Muscle layer of colon (tissue), 2 donors: ENCODE measurements at regions not wholly inside any gene's neighbourhood (a gene's known extent, or its start where the extent isn't known, plus 50 kb on each side); places are given as distances from the start of the nearest gene placed in this dataset.
"Not testable (repeated sequence)": the region's sequence is repeated elsewhere in the genome, so short reads cannot be mapped to it uniquely, and the experiment has no call there.

Experiments used
- H3K27ac ChIP-seq: one replicate; pipeline ENCODE4 v1.7.0; 2013; ENCODE audit warnings: low read depth, mild to moderate bottlenecking, low read length, moderate library complexity
- H3K27me3 ChIP-seq, 2 donors: one replicate each; pipeline ENCODE4 v1.7.0; 2013; ENCODE audit warnings: low read length in 2 of 2, mild to moderate bottlenecking in 2 of 2; ENCODE audit not compliant: insufficient read depth in 2 of 2, control insufficient read depth in 1 of 2
- H3K36me3 ChIP-seq: one replicate; pipeline ENCODE4 v1.7.0; 2013; ENCODE audit warnings: mild to moderate bottlenecking, low read length; ENCODE audit not compliant: insufficient read depth
- H3K4me1 ChIP-seq: one replicate; pipeline ENCODE4 v1.7.0; 2013; ENCODE audit warnings: mild to moderate bottlenecking, low read length; ENCODE audit not compliant: insufficient read depth
- H3K4me3 ChIP-seq, 2 donors: one replicate each; pipeline ENCODE4 v1.7.0; 2013; ENCODE audit warnings: low read length in 2 of 2, low read depth in 1 of 2, mild to moderate bottlenecking in 1 of 2, moderate library complexity in 1 of 2
- H3K9ac ChIP-seq: one replicate; pipeline ENCODE4 v1.7.0; 2013; ENCODE audit warnings: low read length
- H3K9me3 ChIP-seq: one replicate; pipeline ENCODE4 v1.7.0; 2013; ENCODE audit warnings: mild to moderate bottlenecking, low read length
- donor health status: abdominal sarcoma.
- donor health status: Adenocarcinoma of cecum.

DNA sequence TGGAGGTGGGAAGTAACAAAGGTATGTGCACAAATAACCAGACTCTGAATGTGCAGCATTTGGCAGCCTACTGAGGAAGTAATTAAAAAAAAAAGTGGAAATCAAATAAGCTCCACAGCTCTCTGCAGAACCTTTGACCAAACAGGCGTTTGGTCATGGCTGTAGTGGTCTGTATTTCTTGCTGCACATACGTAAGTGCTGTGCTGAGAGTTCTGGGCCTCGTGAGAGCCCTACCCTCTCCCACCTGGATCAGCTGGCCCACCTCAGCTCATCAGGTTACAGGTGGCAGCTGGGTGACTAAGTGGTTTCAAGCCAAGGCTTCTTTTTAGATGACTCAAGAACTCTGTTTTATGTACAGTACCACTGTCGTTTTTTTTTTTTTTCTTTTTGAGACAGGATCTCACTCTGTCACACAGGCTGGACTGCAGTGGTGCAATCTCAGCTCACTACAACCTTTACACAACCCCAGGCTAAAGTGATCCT is 178.2 kb upstream of the KLF6 start:
- Histone ChIP-seq H3K4me3 (no peak overlapping the region), H3K4me1 (no peaks in the 10 kb centered on the region), H3K9me3 (no peaks in the 10 kb centered on the region), H3K9ac (no peak overlapping the region), H3K27ac (no peak overlapping the region), H3K36me3 (no peaks in the 10 kb centered on the region), H3K27me3 (no peaks in the 10 kb centered on the region)

DNA sequence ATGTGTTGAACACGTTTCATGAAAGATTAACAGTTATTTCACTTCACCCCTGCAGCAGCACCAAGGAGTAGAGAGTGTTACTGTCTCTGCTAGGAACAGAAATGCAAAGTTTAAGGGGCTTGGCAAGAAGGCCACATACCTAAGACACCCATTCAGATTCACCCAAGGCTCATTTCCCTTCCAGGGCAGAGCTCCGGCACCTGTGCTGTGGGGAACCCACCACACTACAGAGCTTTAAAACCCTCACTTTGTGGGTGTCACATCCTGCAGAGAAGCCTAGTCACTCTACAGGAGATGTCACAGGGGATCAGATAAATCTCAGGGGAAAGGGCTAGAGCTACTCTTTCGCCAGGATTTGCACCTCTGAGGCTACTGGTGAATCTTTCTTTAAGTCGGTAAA is 176.1 kb upstream of the KLF6 start:
- H3K9me3 ChIP-seq: no peaks in the 10 kb centered on the region
- H3K36me3 ChIP-seq: no peaks in the 10 kb centered on the region
- no peak overlapping the region for H3K27ac ChIP-seq
- H3K27me3 ChIP-seq: no peaks in the 10 kb centered on the region
- no peak overlapping the region for H3K9ac ChIP-seq
- H3K4me3 ChIP-seq: no peak overlapping the region
- H3K4me1 ChIP-seq: no peaks in the 10 kb centered on the region

DNA sequence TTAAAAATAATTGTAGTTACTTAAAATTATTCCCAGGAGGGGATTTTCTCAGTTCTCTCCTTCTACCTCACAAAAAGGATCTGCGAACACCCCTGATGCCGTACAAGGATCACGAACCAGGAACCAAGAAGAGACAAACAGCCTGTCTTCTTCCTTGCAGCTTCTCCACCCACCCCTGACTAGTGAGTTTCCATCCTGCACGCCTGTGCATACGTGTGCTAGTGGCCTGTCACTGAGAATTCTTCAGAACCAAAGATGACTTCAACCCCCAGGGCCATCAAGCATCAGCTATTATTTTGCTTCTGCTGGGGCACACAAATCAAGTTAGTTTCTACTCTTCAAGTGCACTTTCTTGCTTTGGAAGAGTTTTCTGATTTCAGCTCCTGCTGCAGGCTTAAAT is 175.5 kb upstream of the KLF6 start:
- Histone ChIP-seq H3K27ac (no peak overlapping the region), H3K4me3 (no peak overlapping the region), H3K9me3 (no peaks in the 10 kb centered on the region), H3K4me1 (no peaks in the 10 kb centered on the region), H3K9ac (no peak overlapping the region), H3K36me3 (no peaks in the 10 kb centered on the region), H3K27me3 (no peaks in the 10 kb centered on the region)

GRCh38 chr10:3959370-3960325 is 174.6 kb upstream of the KLF6 start:
- Histone ChIP-seq H3K4me1 (no peaks in the 10 kb centered on the region), H3K36me3 (no peaks in the 10 kb centered on the region), H3K27ac (no peak overlapping the region), H3K27me3 (no peaks in the 10 kb centered on the region), H3K9me3 (no peaks in the 10 kb centered on the region), H3K4me3 (no peak overlapping the region), H3K9ac (no peak overlapping the region)

GRCh38 chr10:3958472-3958996 is 173.5 kb upstream of the KLF6 start:
- no peak overlapping the region for H3K4me3 ChIP-seq
- H3K36me3 ChIP-seq: no peaks in the 10 kb centered on the region
- no peaks in the 10 kb centered on the region for H3K27me3 ChIP-seq
- H3K27ac ChIP-seq: no peak overlapping the region
- no peak overlapping the region for H3K9ac ChIP-seq
- no peaks in the 10 kb centered on the region for H3K4me1 ChIP-seq
- no peaks in the 10 kb centered on the region for H3K9me3 ChIP-seq

- H3K4me1 ChIP-seq: no peaks in the 10 kb centered on the region
- no peak overlapping the region for H3K9ac ChIP-seq
- H3K27me3 ChIP-seq: no peaks in the 10 kb centered on the region
- H3K27ac ChIP-seq: no peak overlapping the region
- no peak overlapping the region for H3K4me3 ChIP-seq
- H3K36me3 ChIP-seq: no peaks in the 10 kb centered on the region
- no peaks in the 10 kb centered on the region for H3K9me3 ChIP-seq
Observed at GRCh38 chr10:3955955-3956617, 171.1 kb upstream of the KLF6 start.

DNA sequence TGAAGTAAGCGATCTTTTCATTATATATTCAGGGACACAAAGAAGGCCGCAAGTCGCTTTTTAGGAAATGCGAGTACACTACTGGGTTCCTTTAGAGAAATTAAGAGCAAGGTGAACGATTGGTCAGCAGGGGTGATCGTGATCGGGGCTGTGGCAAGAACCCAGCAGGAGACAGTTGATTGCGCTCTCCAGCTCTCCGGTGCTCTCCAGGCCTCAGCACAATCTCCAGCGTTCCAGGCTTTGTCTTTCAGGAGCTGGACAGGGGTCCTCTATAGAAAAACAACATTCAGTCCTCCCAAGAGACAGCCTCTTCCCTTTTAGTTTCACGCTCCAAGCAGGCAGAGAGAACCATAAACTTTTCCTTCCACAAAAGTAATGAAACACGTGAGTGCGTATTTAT is 170.5 kb upstream of the KLF6 start:
- H3K9ac ChIP-seq: no peak overlapping the region
- H3K9me3 ChIP-seq: no peaks in the 10 kb centered on the region
- H3K4me3 ChIP-seq: no peak overlapping the region
- no peaks in the 10 kb centered on the region for H3K27me3 ChIP-seq
- no peak overlapping the region for H3K27ac ChIP-seq
- H3K4me1 ChIP-seq: no peaks in the 10 kb centered on the region
- H3K36me3 ChIP-seq: no peaks in the 10 kb centered on the region

DNA sequence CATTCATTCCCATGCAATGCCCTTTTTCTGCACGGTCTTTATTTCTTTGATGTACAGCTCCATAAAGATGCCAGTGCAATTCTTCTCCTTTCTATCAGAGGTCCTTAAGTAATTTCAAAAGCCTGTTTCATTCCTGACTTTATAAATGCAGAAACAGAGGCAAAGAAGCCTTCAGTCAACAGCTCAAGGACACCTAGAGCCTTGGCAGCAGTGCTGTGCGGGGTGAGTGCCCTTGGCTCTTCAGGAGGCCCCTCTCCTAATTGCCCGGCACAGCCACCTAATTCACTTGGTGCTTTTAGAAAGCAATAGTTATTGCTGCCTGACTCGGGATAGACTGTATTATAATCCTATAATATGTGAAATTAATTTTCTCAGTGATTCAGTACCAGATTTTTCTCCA is 169.6 kb upstream of the KLF6 start:
- no peaks in the 10 kb centered on the region for H3K27me3 ChIP-seq
- no peaks in the 10 kb centered on the region for H3K9me3 ChIP-seq
- H3K4me1 ChIP-seq: no peaks in the 10 kb centered on the region
- no peak overlapping the region for H3K27ac ChIP-seq
- H3K4me3 ChIP-seq: no peak overlapping the region
- no peaks in the 10 kb centered on the region for H3K36me3 ChIP-seq
- no peak overlapping the region for H3K9ac ChIP-seq

- not testable (repeated sequence) for H3K36me3 ChIP-seq, H3K4me1 ChIP-seq, H3K27me3 ChIP-seq, H3K27ac ChIP-seq, H3K9me3 ChIP-seq, H3K4me3 ChIP-seq, H3K9ac ChIP-seq
Observed at GRCh38 chr10:3954007-3954406, 169.0 kb upstream of the KLF6 start.

DNA sequence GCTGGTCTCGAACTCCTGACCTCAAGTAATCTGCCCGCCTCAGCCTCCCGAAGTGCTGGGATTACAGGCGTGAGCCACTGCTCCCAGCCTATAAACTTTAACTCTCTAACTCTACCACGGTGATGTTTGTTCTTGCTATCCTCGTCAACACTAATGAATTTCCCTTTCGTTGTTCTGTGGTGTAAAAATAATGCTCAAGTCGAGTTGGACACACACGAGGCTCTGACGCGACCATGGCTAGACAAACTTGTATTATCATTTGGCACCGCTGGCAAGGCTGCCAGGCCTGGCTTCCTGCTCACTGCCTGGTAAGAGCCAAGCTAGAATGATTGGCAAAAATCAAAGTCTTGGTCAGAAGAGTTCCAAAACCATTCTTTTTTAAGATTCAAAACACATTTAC is 167.0 kb upstream of the KLF6 start:
- Histone ChIP-seq H3K4me1 (no peaks in the 10 kb centered on the region), H3K9me3 (no peaks in the 10 kb centered on the region), H3K27ac (no peak overlapping the region), H3K9ac (no peak overlapping the region), H3K27me3 (no peaks in the 10 kb centered on the region), H3K36me3 (no peaks in the 10 kb centered on the region), H3K4me3 (no peak overlapping the region)

DNA sequence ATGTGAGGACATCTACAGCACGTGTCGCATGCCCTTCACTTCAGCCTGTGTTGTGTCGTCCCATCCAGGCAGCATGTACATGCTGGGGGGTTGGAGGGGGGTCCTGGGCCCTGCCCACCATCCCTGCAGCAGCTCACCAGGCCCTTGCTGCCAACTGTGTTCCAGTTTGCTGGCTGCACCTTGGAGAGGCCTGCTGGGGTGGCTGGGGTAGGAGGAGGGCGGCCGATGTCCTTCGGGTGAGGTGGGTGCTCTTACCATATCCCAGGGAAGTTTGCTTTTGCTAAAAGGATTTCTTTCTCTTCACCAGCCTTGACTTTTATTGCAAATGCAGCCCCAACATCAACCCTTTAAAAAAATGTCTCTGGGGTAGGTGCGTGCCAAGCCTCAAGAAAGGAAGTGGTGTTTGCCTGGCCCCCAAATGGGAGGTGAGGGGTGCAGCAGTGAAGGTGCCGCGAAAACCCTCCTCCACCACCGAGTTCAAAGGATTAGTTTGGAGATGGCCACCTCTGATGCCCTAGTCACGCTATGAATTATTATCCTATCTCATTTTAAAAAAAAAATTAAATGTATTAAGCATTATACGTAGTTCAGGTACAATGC is 165.8 kb upstream of the KLF6 start:
- Histone ChIP-seq H3K9ac (no peak overlapping the region), H3K4me1 (peaks cover 7% of the 10 kb centered on the region), H3K4me3 (no peak overlapping the region), H3K27ac (no peak overlapping the region), H3K27me3 (no peaks in the 10 kb centered on the region), H3K36me3 (no peaks in the 10 kb centered on the region), H3K9me3 (no peaks in the 10 kb centered on the region)
